K562 (cell line): ENCODE measurements at regions not wholly inside any gene's neighbourhood (a gene's known extent, or its start where the extent isn't known, plus 50 kb on each side); places are given as distances from the start of the nearest gene placed in this dataset.

ENCODE experiments used
- ATAC-seq: fragments of 200-7000 bp; cut with Tn5 transposase; 3 replicates; pipeline ENCODE4 v1.9.1; 2020; ENCODE audit warnings: moderate library complexity
- BruUV-seq: library from RNA; stranded (reverse); fragments of 400-500 nt; replicated peaks from 2 replicates; lab custom pipeline; 2021; lab: Mats Ljungman, UMichigan
- CTCF ChIA-PET: fragments of 300-600 bp; formaldehyde crosslinking; extraction: SDS; loops from one replicate; lab custom pipeline; 2021; ENCODE audit warnings: low intra/inter-chr PET ratio; lab: Yijun Ruan, JAX
- POLR2A ChIA-PET: fragments of 300-600, 350-650 bp; sonication (Branson Sonifier 250); formaldehyde crosslinking; extraction: SDS; loops from one replicate; lab custom pipeline; 2021; ENCODE audit warnings: antibody characterized with exemption, inconsistent platforms; lab: Yijun Ruan, JAX
- DNase-seq, 4 experiments: peaks; one replicate each; pipeline versions ENCODE4 v3.0.0 to v3.0.0-alpha.2; 2011 to 2018; ENCODE audit warnings: low spot score in 3 of 4, mixed read lengths in 3 of 4; ENCODE audit errors: extremely low read depth in 1 of 4
- FAIRE-seq: peaks from 2 replicates; lab custom pipeline; 2011; peaks lifted over from hg19 to GRCh38; lab: Jason Lieb, UNC
- H2AFZ ChIP-seq: 2 replicates; pipeline ENCODE4 v1.6.0; 2011; ENCODE audit warnings: low read depth, low read length, control low read depth, inconsistent platforms
- H3K27ac ChIP-seq: fragments of 200-600 bp; 3 replicates; pipeline ENCODE4 v1.8.0; 2011; ENCODE audit warnings: low read depth, mild to moderate bottlenecking, control low read depth, inconsistent platforms, low read length, moderate library complexity, mixed read lengths; ENCODE audit errors: extremely low read depth
- H3K27me3 ChIP-seq, 2 experiments: fragments of 300-600 bp in 1 of 2; 2 replicates in 1 of 2; 3 replicates in 1 of 2; pipeline versions ENCODE4 v1.6.0 to v1.8.0; 2011; ENCODE audit warnings: inconsistent platforms in 2 of 2, low read length in 2 of 2, mild to moderate bottlenecking in 1 of 2, mixed read lengths in 1 of 2, moderate library complexity in 1 of 2; ENCODE audit not compliant: control insufficient read depth in 2 of 2, insufficient read depth in 2 of 2
- H3K36me3 ChIP-seq: fragments of 300-600 bp; 3 replicates; pipeline ENCODE4 v1.8.0; 2011; ENCODE audit warnings: mild to moderate bottlenecking, low read length, inconsistent platforms; ENCODE audit not compliant: control insufficient read depth, insufficient read depth
- H3K4me1 ChIP-seq, 2 experiments: fragments of 200-600 bp in 1 of 2; replicated peaks in 1 of 2; 2 replicates in 1 of 2; 3 replicates in 1 of 2; pipeline versions ENCODE4 v1.5.1 to v1.8.0; 2011; ENCODE audit warnings: inconsistent platforms in 2 of 2, low read length in 2 of 2, mild to moderate bottlenecking in 1 of 2, mixed read lengths in 1 of 2, moderate library complexity in 1 of 2; ENCODE audit not compliant: control insufficient read depth in 2 of 2, insufficient read depth in 2 of 2
- H3K4me2 ChIP-seq: 2 replicates; pipeline ENCODE4 v1.6.1; 2011; ENCODE audit warnings: low read length, control low read depth, inconsistent platforms, mixed read lengths; ENCODE audit not compliant: insufficient read depth
- H3K4me3 ChIP-seq: fragments of 200-600 bp; sonication (generic), shearing (Covaris generic); 2 replicates; pipeline ENCODE4 v1.5.1; 2016; ENCODE audit warnings: control low read depth, inconsistent platforms
- H3K79me2 ChIP-seq: fragments of 200-600 bp; 3 replicates; pipeline ENCODE4 v1.8.0; 2011; ENCODE audit warnings: low read length, inconsistent platforms; ENCODE audit not compliant: control insufficient read depth, insufficient read depth
- H3K9ac ChIP-seq, 2 experiments: 2 replicates each; pipeline versions ENCODE4 v1.6.0 to v1.6.1; 2011; ENCODE audit warnings: low read depth in 2 of 2, low read length in 2 of 2, control low read depth in 1 of 2, inconsistent platforms in 1 of 2, mild to moderate bottlenecking in 1 of 2, mixed read lengths in 1 of 2; ENCODE audit not compliant: insufficient read depth in 1 of 2
- H3K9me1 ChIP-seq: one replicate; pipeline ENCODE4 v1.6.0; 2011; ENCODE audit warnings: inconsistent platforms, mild to moderate bottlenecking, low read length, moderate library complexity; ENCODE audit not compliant: control insufficient read depth, insufficient read depth
- H3K9me3 ChIP-seq: replicated peaks from 2 replicates; pipeline ENCODE4 v1.5.1; 2011; ENCODE audit warnings: low read depth, low read length, inconsistent platforms; ENCODE audit not compliant: control insufficient read depth, insufficient read depth
- H4K20me1 ChIP-seq: replicated peaks from 2 replicates; pipeline ENCODE4 v1.6.1; 2011; ENCODE audit warnings: low read length, inconsistent platforms, mixed read lengths; ENCODE audit not compliant: control insufficient read depth, insufficient read depth
- C11orf30 ChIP-seq: fragments of 450-650 bp; IDR thresholded peaks from 2 replicates; pipeline ENCODE4 v1.6.1; 2016; ENCODE audit warnings: low read depth, mild to moderate bottlenecking
- CAMTA2 ChIP-seq: fragments of 250-450 bp; sonication (Bioruptor Pico); conservative IDR thresholded peaks from 2 replicates; pipeline ENCODE4 v1.5.1; 2022
- DPF2 ChIP-seq: fragments of 450-650 bp; IDR thresholded peaks from 2 replicates; pipeline ENCODE4 v1.6.1; 2016
- ELF1 ChIP-seq: fragments of 200-800 bp; sonication (Bioruptor generic); IDR thresholded peaks from 2 replicates; pipeline ENCODE4 v1.6.1; 2016; ENCODE audit warnings: missing genetic modification characterization, missing compliant biosample characterization
- GABPB2 ChIP-seq: fragments of 250-450 bp; sonication (Bioruptor Pico); conservative IDR thresholded peaks from 2 replicates; pipeline ENCODE4 v1.5.1; 2021; ENCODE audit warnings: mild to moderate bottlenecking
- NR2C2 ChIP-seq, 2 experiments: fragments of 200-800 bp in 1 of 2; sonication (Bioruptor generic) in 1 of 2; sonication (generic) in 1 of 2; formaldehyde crosslinking in 1 of 2; IDR thresholded peaks; 2 replicates each; pipeline versions ENCODE4 v1.6.1 to v1.8.0; 2016 to 2022; ENCODE audit warnings: mild to moderate bottlenecking in 1 of 2, missing compliant biosample characterization in 1 of 2, missing genetic modification characterization in 1 of 2, missing genetic modification reagents in 1 of 2
- SUPT5H ChIP-seq: fragments of 450-650 bp; IDR thresholded peaks from 2 replicates; pipeline ENCODE4 v1.6.1; 2016
- XRCC3 ChIP-seq: fragments of 450-650 bp; IDR thresholded peaks from 2 replicates; pipeline ENCODE4 v1.6.1; 2017; ENCODE audit warnings: mild to moderate bottlenecking, moderate library complexity
- ZNF140 ChIP-seq: fragments of 250-450 bp; sonication (Bioruptor Pico); IDR thresholded peaks from 2 replicates; pipeline ENCODE4 v1.8.0; 2021; ENCODE audit warnings: moderate library complexity, mild to moderate bottlenecking, inconsistent platforms
- ZNF407 ChIP-seq: fragments of 450-650 bp; IDR thresholded peaks from 2 replicates; pipeline ENCODE4 v1.6.1; 2016; ENCODE audit warnings: low read depth
- WGBS: fragments of 100-300 bp; shearing (Covaris generic); methylation state at CpG from one replicate; pipeline ENCODE4 v1.1.6; 2016; ENCODE audit warnings: low coverage, mixed read lengths; ENCODE audit not compliant: insufficient coverage; ENCODE audit errors: missing lambda C conversion rate; 5-methylcytosine and 5-hydroxymethylcytosine counted together
- in situ Hi-C: fragments of 300-500 bp; cut with MboI; formaldehyde crosslinking; loops from 4 replicates; pipeline ENCODE4 v1.15.0; 2018; ENCODE audit warnings: inconsistent platforms, mixed read lengths
- intact Hi-C: fragments of 100-400 bp; cut with micrococcal nuclease; formaldehyde crosslinking; loops from 2 replicates; pipeline ENCODE4 v1.14.2; 2022
- TF ChIP-seq, protein P1 (sequence below): fragments of 250-450 bp; sonication (Bioruptor Pico); IDR thresholded peaks from 2 replicates; pipeline ENCODE4 v1.8.0; 2022; ENCODE audit warnings: moderate library complexity, mild to moderate bottlenecking, inconsistent platforms
- TF ChIP-seq, protein P2 (sequence below): fragments of 450-650 bp; conservative IDR thresholded peaks from 2 replicates; pipeline ENCODE4 v1.6.1; 2016; ENCODE audit warnings: missing genetic modification characterization, low read depth, mild to moderate bottlenecking, control low read depth, missing compliant biosample characterization

GRCh38 chr11:10930972-10931760 lies 73.3 kb upstream of the ZBED5 start:
- POLR2A ChIA-PET: interaction anchor here (0.6 to 1.0 kb wide), 4 partner anchors 8 to 159 kb away, joined by 3 read pairs; no protein-coding TSS in a partner anchor
- Histone ChIP-seq H3K79me2 (no peaks in the 10 kb centered on the region), H3K4me2 (peak overlapping the region; percentile 45; the same call in 1 of the 2 replicates), H3K27ac (peak overlapping the region; percentile 18; the same call in 1 of the 3 replicates), H3K27me3 (no peaks in the 10 kb centered on the region), H3K9me1 (no peaks in the 10 kb centered on the region), H3K9me3 (no peaks in the 10 kb centered on the region; the same call in 1 of the 2 replicates), H4K20me1 (no peaks in the 10 kb centered on the region), H3K4me3 (peak overlapping the region; percentile 30), H3K4me1 (peaks cover 9 to 26% of the 10 kb centered on the region in 2 experiments; a peak in 4 of 5 replicates), H2AFZ (peak overlapping the region; percentile 89), H3K36me3 (no peaks in the 10 kb centered on the region), H3K9ac (peak overlapping the region; percentile 45 to 84; a peak in 3 of 4 replicates)
- ATAC-seq (peak; percentile 50), DNase-seq (peak; percentile 43 to 54 (median 46)), FAIRE-seq (no peak)
- intact Hi-C loops: loop anchor here (5.0 kb wide), 1 partner anchor 856 kb away; no protein-coding TSS in a partner anchor
- CTCF ChIA-PET: no interaction called here
- in situ Hi-C loops: loop anchor here (5.0 kb wide), 1 partner anchor 91 kb away; no protein-coding TSS in a partner anchor
- whole genome bisulfite sequencing: 52% methylated on average over 12 of the region's 69 CpGs
- no TSS peak for BruUV-seq
- TF ChIP-seq ZNF407 (no peak), XRCC3 (no peak), C11orf30 (no peak), ZNF140 (CRISPR knock-in tag) (no peak), SUPT5H (0 out of 2 replicates have a peak, but pooled peaks have one; percentile 45), DPF2 (0 out of 2 replicates have a peak, but pooled peaks have one; percentile 18), GABPB2 (no peak), CAMTA2 (CRISPR knock-in tag) (no peak), ELF1 (tag) (no peak), NR2C2 (CRISPR knock-in tag; IDR thresholded peaks at IDR 0.05) (no peak), NR2C2 (tag; IDR thresholded peaks at IDR 0.05) (no peak)
- TF ChIP-seq, protein P1, sequence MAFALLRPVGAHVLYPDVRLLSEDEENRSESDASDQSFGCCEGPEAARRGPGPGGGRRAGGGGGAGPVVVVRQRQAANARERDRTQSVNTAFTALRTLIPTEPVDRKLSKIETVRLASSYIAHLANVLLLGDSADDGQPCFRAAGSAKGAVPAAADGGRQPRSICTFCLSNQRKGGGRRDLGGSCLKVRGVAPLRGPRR (CRISPR knock-in tag): no peak
- TF ChIP-seq, protein P2, sequence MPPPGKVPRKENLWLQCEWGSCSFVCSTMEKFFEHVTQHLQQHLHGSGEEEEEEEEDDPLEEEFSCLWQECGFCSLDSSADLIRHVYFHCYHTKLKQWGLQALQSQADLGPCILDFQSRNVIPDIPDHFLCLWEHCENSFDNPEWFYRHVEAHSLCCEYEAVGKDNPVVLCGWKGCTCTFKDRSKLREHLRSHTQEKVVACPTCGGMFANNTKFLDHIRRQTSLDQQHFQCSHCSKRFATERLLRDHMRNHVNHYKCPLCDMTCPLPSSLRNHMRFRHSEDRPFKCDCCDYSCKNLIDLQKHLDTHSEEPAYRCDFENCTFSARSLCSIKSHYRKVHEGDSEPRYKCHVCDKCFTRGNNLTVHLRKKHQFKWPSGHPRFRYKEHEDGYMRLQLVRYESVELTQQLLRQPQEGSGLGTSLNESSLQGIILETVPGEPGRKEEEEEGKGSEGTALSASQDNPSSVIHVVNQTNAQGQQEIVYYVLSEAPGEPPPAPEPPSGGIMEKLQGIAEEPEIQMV: no peak
